Fibroblast of lung (primary cell): ENCODE measurements at regions not wholly inside any gene's neighbourhood (a gene's known extent, or its start where the extent isn't known, plus 50 kb on each side); places are given as distances from the start of the nearest gene placed in this dataset.

Experiments used
- DNase-seq, 2 donors: peaks; one replicate each; pipeline versions ENCODE4 v3.0.0 to v3.0.0-alpha.2; 2010; ENCODE audit warnings: low read depth in 2 of 2
- H2AFZ ChIP-seq: 2 replicates; pipeline ENCODE4 v1.5.1; 2012; ENCODE audit warnings: low read length, control low read depth, inconsistent platforms
- H3K27ac ChIP-seq: 2 replicates; pipeline ENCODE4 v1.5.1; 2011; ENCODE audit warnings: low read length, control low read depth; ENCODE audit not compliant: insufficient read depth
- H3K27me3 ChIP-seq: 2 replicates; pipeline ENCODE4 v1.5.1; 2011; ENCODE audit warnings: mild to moderate bottlenecking, low read length; ENCODE audit not compliant: control insufficient read depth, insufficient read depth
- H3K36me3 ChIP-seq: 2 replicates; pipeline ENCODE4 v1.5.1; 2011; ENCODE audit warnings: low read length; ENCODE audit not compliant: control insufficient read depth, insufficient read depth
- H3K4me1 ChIP-seq: 2 replicates; pipeline ENCODE4 v1.5.1; 2011; ENCODE audit warnings: low read length; ENCODE audit not compliant: control insufficient read depth, insufficient read depth; ENCODE audit errors: extremely low read depth
- H3K4me2 ChIP-seq: 2 replicates; pipeline ENCODE4 v1.5.1; 2011; ENCODE audit warnings: low read length, control low read depth; ENCODE audit not compliant: insufficient read depth; ENCODE audit errors: extremely low read depth
- H3K4me3 ChIP-seq, 4 experiments: fragments of 200-600 bp in 1 of 4; sonication (generic) in 1 of 4; replicated peaks in 1 of 4; 2 replicates each; pipeline ENCODE4 v1.5.1; 2011 to 2016; ENCODE audit warnings: low read length in 4 of 4, low read depth in 3 of 4, mild to moderate bottlenecking in 3 of 4, control low read depth in 2 of 4, inconsistent platforms in 1 of 4, mixed read lengths in 1 of 4; ENCODE audit not compliant: insufficient read depth in 1 of 4; ENCODE audit errors: control extremely low read depth in 1 of 4
- H3K79me2 ChIP-seq: 2 replicates; pipeline ENCODE4 v1.5.1; 2012; ENCODE audit warnings: mild to moderate bottlenecking, low read length, inconsistent platforms; ENCODE audit not compliant: control insufficient read depth, insufficient read depth
- H3K9ac ChIP-seq: 2 replicates; pipeline ENCODE4 v1.5.1; 2011; ENCODE audit warnings: mild to moderate bottlenecking, low read length, control low read depth; ENCODE audit not compliant: insufficient read depth
- H3K9me3 ChIP-seq: 2 replicates; pipeline ENCODE4 v1.5.1; 2012; ENCODE audit warnings: low read depth, low read length; ENCODE audit not compliant: control insufficient read depth, insufficient read depth
- H4K20me1 ChIP-seq: 2 replicates; pipeline ENCODE4 v1.5.1; 2011; ENCODE audit warnings: low read length; ENCODE audit not compliant: control insufficient read depth, insufficient read depth; ENCODE audit errors: extremely low read depth
- EZH2 ChIP-seq: IDR thresholded peaks from 2 replicates; pipeline ENCODE4 v1.5.1; 2012; ENCODE audit warnings: low read length, control low read depth, mild to moderate bottlenecking; ENCODE audit errors: missing control alignments
- TF ChIP-seq, protein P1 (sequence below), 2 donors: IDR thresholded peaks in 1 of 2; conservative IDR thresholded peaks in 1 of 2; 1 replicate in 1 of 2; 2 replicates in 1 of 2; pipeline ENCODE4 v1.5.1; 2011 to 2012; ENCODE audit warnings: low read length in 2 of 2, control low read depth in 1 of 2, inconsistent platforms in 1 of 2, low read depth in 1 of 2, mild to moderate bottlenecking in 1 of 2

DNA sequence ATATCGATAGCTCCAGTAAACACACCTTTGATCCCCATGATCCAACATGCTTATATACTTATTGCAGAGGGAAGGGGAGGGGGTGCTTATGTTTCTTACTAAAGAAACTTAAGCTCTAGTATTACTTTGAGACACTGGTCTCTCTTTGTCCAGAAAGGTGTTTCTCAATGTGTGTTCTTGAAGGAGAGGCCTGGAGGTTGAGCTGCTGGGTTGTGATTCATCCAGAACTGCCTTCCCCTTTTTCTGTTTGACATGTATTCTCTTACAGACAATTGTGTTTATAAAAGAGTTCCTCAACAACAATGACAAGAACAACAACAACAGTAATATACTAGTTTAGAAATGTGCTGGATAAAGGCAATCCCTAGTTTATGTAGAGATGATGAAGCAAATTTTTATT lies 516.0 kb upstream of the FAM98A start:
- H2AFZ ChIP-seq, result no peak overlapping the region
- H3K36me3 ChIP-seq, result no peaks in the 10 kb centered on the region
- no peak overlapping the region for H3K9ac ChIP-seq
- no peak for DNase-seq
- H3K4me3 ChIP-seq, result no peak overlapping the region
- H3K4me1 ChIP-seq, result no peaks in the 10 kb centered on the region
- no peak overlapping the region for H3K4me2 ChIP-seq
- no peaks in the 10 kb centered on the region for H3K9me3 ChIP-seq
- no peaks in the 10 kb centered on the region for H3K27me3 ChIP-seq
- no peaks in the 10 kb centered on the region for H4K20me1 ChIP-seq
- TF ChIP-seq EZH2, result no peak
- TF ChIP-seq, protein P1, sequence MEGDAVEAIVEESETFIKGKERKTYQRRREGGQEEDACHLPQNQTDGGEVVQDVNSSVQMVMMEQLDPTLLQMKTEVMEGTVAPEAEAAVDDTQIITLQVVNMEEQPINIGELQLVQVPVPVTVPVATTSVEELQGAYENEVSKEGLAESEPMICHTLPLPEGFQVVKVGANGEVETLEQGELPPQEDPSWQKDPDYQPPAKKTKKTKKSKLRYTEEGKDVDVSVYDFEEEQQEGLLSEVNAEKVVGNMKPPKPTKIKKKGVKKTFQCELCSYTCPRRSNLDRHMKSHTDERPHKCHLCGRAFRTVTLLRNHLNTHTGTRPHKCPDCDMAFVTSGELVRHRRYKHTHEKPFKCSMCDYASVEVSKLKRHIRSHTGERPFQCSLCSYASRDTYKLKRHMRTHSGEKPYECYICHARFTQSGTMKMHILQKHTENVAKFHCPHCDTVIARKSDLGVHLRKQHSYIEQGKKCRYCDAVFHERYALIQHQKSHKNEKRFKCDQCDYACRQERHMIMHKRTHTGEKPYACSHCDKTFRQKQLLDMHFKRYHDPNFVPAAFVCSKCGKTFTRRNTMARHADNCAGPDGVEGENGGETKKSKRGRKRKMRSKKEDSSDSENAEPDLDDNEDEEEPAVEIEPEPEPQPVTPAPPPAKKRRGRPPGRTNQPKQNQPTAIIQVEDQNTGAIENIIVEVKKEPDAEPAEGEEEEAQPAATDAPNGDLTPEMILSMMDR (conservative IDR thresholded peaks at IDR 0.05 in 1 of 2, IDR thresholded peaks at IDR 0.05 in 1 of 2; ENCODE audit: low read depth in 1 of 2, low read length in 2 of 2), result no peak
- no peaks in the 10 kb centered on the region for H3K79me2 ChIP-seq
- no peak overlapping the region for H3K27ac ChIP-seq

DNA sequence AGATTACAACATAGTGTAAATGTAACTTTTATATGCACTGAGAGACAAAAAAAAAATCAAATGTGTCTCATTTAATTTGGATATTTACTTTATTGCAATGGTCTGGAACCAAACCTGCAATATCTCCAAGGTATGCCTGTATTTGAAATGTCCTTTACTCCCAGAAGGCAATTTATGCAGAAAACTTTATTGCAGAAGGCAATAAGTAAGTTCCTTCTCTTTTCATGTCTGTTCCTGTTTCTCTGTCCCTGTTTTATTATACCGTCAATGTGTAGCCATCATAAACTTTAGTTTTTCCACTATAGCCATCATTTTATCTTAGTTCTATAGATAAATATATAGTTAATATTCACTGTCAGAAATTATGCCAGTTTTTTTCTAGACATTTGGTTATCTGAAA lies 513.1 kb upstream of the FAM98A start:
- Histone ChIP-seq H3K9me3 (no peaks in the 10 kb centered on the region), H2AFZ (no peak overlapping the region), H3K9ac (no peak overlapping the region), H3K27me3 (no peaks in the 10 kb centered on the region), H4K20me1 (no peaks in the 10 kb centered on the region), H3K4me2 (no peak overlapping the region), H3K4me3 (no peak overlapping the region), H3K79me2 (no peaks in the 10 kb centered on the region), H3K27ac (no peak overlapping the region), H3K36me3 (no peaks in the 10 kb centered on the region), H3K4me1 (no peaks in the 10 kb centered on the region)
- no peak for TF ChIP-seq EZH2
- TF ChIP-seq, protein P1 (conservative IDR thresholded peaks at IDR 0.05 in 1 of 2, IDR thresholded peaks at IDR 0.05 in 1 of 2; ENCODE audit: low read depth in 1 of 2, low read length in 2 of 2), result no peak
- no peak for DNase-seq

DNA sequence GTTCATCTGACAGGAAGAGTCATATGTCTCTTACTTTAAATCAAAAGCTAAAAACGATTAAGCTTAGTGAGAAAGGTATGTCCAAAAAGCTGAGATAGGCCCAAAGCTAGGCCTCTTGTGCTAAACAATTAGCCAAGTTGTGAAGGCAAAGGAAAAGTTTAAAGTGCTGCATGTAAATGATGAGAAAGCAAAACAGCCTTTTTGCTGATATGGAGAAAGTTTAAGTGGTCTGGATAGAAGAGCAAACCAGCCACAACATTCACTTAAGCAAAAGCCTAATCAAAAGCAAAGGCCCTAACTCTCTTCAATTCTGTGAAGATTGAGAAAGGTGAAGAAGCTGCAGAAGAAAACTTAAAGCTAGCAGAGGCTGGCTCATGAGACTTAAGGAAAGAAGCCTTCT lies 511.3 kb upstream of the FAM98A start:
- no peak for TF ChIP-seq EZH2
- TF ChIP-seq, protein P1 (conservative IDR thresholded peaks at IDR 0.05 in 1 of 2, IDR thresholded peaks at IDR 0.05 in 1 of 2; ENCODE audit: low read depth in 1 of 2, low read length in 2 of 2), result no peak
- DNase-seq, result no peak
- Histone ChIP-seq H3K4me1 (no peaks in the 10 kb centered on the region), H3K9me3 (no peaks in the 10 kb centered on the region), H3K79me2 (no peaks in the 10 kb centered on the region), H3K27ac (no peak overlapping the region), H3K4me2 (no peak overlapping the region), H3K27me3 (no peaks in the 10 kb centered on the region), H4K20me1 (no peaks in the 10 kb centered on the region), H3K4me3 (no peak overlapping the region), H3K9ac (no peak overlapping the region), H3K36me3 (no peaks in the 10 kb centered on the region), H2AFZ (no peak overlapping the region)
